Medulla oblongata (tissue), 1 donor: ENCODE measurements at regions not wholly inside any gene's neighbourhood (a gene's known extent, or its start where the extent isn't known, plus 50 kb on each side); places are given as distances from the start of the nearest gene placed in this dataset.
"Not testable (repeated sequence)": the region's sequence is repeated elsewhere in the genome, so short reads cannot be mapped to it uniquely, and the experiment has no call there.

Source experiments
- DNase-seq: peaks from one replicate; pipeline ENCODE4 v3.0.0-alpha.2; 2015; ENCODE audit errors: extremely low spot score

GRCh38 chr5:103377638-103378037, 119.1 kb downstream of the MACIR start:
- DNase-seq = not testable (repeated sequence)

DNA sequence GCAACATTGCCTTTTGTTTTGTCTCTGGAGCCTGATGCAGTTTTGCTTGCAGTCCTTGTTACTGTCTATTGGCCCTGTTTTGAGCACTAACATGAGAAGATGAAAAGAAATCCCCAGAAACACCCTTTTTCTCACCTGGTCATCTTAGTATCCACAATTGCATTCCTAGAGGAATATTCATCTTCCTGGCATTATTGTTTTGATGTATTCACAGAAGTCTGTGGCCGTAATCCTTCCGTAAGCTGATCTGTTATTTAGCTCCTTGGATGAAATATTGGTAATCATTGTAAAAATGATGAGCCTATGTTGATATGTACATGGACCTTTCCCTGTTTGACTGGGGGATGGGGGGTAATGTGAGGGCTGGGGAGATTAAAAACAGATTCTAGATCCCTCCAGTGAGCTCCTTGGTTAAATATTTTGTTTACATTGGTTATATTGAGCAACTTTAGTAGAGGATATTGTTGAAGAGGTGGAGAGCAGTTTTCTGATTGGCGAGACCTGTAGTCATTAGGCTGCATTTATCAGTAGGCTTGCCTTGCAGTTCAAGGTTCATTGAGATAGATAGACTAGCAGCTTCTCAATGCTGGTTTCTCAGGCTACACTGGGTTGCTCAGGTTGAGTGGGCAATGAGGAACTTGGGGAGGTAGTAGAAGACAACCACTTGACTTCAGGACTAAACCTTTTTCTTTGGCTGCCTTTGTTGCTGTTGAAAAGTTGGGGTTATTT, 117.5 kb downstream of the MACIR start:
- DNase-seq = no peak

GRCh38 chr5:103375350-103375749, 116.8 kb downstream of the MACIR start:
- DNase-seq = no peak

- DNase-seq = no peak
Measured at GRCh38 chr5:103374473-103374963, 116.0 kb downstream of the MACIR start.

DNA sequence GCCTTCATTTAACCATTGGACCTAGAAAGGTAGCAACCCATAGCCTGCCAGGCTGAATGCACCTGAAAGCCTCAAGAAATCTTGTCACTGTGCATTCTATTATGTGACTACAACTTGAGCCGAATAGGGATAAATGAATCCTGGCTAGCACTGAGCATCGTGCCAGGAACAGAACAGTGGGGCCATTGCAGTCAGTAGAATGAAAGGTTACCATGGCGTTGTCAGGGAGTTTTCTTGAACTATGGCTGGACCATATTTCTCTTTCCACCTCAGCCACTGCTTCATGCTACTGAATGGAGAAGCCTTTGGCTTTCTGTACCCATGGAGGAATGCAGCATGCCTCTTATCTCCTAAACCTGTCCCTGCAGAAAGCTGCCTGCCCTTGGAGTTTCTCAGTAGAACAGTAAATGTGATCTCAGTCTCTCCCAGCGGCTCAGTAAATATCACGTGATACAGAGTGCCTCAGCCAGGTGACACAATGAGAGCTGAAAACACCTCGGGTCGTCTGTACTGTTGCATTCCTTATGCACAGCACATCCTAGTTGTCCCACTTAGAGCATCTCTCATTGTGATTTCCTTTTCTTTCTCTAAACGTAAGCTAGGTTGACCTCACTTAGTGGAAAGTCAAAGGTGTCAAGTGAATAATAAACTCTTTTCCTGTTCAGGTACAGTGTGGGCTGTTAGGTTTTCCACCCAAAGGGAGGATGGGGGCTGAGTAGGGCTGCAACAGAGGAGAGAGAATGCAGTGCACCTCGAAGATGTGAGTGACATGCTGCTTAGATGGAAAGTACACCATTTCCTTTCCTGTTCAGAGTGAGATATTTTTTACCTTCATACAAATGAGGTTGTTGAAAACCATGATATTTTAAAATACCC, 115.3 kb downstream of the MACIR start:
- peak; percentile 56 for DNase-seq

- DNase-seq = no peak
Measured at GRCh38 chr5:103371046-103371607, 112.6 kb downstream of the MACIR start.

GRCh38 chr5:103369125-103370120, 110.9 kb downstream of the MACIR start:
- DNase-seq = no peak

DNA sequence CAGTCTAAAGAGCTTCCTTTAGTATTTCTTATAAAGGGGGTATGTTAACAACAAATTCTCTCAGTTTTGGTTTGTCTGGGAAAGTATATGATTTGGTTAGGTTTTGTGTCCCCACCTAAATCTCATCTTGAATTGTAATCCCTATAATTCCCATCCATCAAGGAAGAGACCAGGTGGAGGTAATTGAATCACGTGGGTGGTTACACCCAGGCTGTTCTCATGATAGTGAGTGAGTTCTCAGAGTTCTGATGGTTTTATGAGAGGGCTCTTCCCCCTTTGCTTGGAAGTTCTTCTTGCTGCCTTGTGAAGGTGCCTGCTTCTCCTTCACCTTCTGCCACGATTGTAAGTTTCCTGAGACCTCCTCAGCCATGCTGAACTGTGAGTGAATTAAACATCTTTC, 109.1 kb downstream of the MACIR start:
- no peak for DNase-seq

- no peak for DNase-seq
Measured at GRCh38 chr5:103366918-103367549, 108.5 kb downstream of the MACIR start.

DNA sequence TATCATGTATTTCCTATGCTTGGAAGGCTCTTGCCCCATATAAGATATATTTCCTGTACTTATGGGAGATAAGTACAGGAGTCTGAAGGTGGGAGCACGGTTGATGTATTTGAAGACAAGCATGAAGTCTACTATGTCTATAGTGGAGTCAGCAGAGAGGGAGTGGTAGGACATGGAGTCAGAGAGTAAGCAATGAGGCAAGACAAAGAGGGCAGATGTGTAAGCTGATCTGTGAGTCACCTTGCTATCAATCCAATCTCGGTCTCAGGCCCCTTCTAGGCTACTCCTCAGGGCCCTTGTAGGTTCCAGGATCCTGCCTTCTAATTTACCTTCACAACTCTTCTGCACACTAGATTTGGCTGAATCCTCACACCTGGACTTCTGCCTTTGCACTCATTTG, 105.5 kb downstream of the MACIR start:
- no peak for DNase-seq

DNA sequence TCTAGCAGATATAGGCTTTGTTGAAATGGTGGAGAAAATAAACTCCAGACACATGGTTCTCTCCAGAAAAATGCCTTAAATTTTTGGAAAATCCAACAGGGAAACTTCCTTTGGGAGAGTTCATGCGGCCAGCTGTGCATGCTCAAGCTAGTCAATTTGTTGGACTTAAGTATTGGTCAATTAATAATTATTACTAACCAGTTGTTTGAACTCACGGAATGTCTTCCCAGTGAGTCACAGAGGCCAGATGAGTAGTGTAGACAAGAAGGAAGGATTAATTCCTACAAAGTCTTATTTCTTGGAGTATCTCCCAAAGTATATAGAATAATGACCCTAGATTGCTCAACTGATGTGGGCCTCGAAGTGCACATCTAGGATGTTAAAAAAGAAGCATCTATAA, 103.6 kb downstream of the MACIR start:
- no peak for DNase-seq

GRCh38 chr5:103360475-103360874, 101.9 kb downstream of the MACIR start:
- DNase-seq = no peak

DNA sequence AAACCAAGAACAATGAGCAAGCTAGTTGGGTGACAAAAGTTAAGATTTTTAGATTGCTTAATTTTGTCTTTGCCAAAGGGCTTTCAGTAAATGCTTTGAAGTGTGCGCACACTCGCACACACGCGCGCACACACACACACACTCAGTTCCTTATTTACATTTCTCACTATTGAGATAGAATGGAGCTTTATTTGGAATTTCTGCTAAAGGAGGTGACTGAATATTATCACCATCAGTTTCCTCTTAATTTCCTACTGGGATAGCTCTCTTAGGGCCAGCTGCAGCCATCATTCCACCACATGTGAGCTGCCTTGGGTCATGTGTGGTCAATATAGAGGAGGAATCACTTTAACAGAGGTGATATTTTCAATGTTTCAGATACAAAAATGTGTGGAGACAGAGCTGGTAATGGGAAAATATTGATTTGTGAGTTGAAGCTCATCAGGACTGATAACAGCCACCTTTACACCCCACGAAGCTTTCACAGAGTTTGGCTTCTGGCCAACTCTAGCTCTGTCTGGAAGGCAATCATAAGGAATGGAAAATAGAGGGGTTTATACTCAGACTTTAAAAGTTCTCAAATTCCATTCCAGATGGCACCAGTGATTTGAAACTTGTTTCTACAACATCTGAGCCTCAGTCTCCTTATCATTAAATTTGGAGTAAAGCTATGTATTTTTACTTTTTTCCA, 99.9 kb downstream of the MACIR start:
- no peak for DNase-seq

DNA sequence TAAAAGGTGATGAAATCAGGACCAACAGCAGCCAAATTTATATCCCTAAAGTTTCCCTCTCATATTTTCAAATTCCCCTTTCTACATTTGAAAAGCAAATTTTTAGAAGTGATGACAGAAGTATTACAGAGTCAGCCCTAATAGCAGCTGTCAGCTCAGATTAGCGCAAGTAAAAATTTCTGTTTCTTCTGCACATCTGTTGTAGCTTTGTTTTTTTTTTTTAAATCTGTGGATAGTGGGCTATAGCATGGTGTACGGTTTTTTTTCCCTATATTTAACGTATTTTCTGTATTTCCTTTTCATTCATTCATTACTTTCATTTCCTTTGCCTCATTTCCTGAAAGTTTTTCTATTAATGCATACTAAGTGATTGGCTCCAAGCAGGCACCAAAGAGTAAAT, 99.1 kb downstream of the MACIR start:
- no peak for DNase-seq

DNA sequence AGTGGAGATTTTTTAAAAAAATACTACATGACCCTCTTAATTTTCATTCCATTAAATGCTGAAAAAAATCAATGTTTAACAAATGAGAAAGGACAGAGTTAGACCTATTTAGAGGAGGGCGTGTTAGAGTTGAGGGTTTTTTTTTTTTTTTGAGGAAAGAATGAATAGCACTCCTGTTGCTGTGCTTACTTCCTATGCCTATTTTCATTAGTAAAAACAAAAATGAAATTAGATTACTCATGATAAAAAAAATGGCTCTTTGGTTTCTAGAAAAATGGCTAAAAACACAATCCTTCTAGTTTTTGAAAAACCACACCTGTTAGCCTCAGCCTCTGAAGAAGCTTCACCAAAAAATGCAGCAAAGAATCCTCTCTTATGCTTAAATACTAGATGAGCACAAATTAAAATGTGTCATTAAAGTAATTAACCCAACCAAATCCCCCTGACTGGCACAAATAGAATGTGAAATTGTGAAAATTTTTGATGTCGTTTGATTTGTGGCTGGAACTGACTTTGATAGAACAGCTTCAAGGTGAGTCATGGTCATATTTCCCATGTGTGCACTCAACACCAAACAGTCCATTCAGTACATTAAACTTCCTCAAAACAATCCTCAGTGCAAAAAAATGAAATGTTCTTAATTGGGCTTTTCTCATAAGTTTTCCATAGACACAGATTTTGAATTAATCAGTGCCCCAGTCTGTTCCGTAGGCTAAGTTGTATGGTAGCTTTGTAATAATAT, 98.0 kb downstream of the MACIR start:
- no peak for DNase-seq

GRCh38 chr5:103355579-103355978, 97.0 kb downstream of the MACIR start:
- no peak for DNase-seq

DNA sequence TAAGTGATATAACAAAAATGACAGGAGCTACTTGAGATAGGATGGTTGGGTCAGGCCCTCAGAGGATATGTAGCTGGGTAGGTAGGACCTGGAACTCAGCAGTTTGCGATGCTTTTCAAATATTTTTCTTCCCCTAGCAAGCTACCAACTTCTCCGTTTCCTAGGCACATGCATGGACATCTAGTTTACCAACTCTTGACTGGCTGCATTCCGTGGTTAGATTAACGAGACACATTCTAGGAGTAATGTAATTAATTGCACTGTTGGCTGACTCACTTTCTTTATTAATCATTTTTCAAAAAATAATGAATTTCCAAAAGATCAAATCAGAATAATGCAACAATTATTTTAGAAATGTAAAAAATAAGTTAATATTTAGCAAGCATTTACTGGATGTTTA, 95.9 kb downstream of the MACIR start:
- no peak for DNase-seq

GRCh38 chr5:103353581-103353980, 95.0 kb downstream of the MACIR start:
- no peak for DNase-seq

- DNase-seq = no peak
Measured at GRCh38 chr5:103347716-103348423, 89.3 kb downstream of the MACIR start.
